ENCODE measurements at regions not wholly inside any gene's neighbourhood (a gene's known extent, or its start where the extent isn't known, plus 50 kb on each side); places are given as distances from the start of the nearest gene placed in this dataset.

- DNase-seq (ENCODE audit: extremely low read depth in 1 of 4, low spot score in 3 of 4): no peak
- WGBS (ENCODE audit: insufficient coverage, low coverage, missing lambda C conversion rate): 0% methylated on average over 1 of the region's 1 CpG
- no peaks in the 10 kb centered on the region for H3K4me1 ChIP-seq (replicated peaks in 1 of 2; ENCODE audit: control insufficient read depth in 2 of 2, insufficient read depth in 2 of 2, low read length in 2 of 2)
- CTCF ChIA-PET (ENCODE audit: low intra/inter-chr PET ratio): no interaction called here
- H3K27me3 ChIP-seq (ENCODE audit: control insufficient read depth in 2 of 2, insufficient read depth in 2 of 2, low read length in 2 of 2): no peaks in the 10 kb centered on the region
- POLR2A ChIA-PET: interaction anchor here (0.7 kb wide), 1 partner anchor 102 kb away, joined by 3 read pairs; no protein-coding TSS in a partner anchor
- no peak overlapping the region for H3K4me3 ChIP-seq
- H3K27ac ChIP-seq (ENCODE audit: extremely low read depth, low read depth, low read length): no peak overlapping the region
- FAIRE-seq: no peak
- no peaks in the 10 kb centered on the region for H3K9me1 ChIP-seq (ENCODE audit: control insufficient read depth, insufficient read depth, low read length)
- H3K79me2 ChIP-seq (ENCODE audit: control insufficient read depth, insufficient read depth, low read length): no peaks in the 10 kb centered on the region
- H3K36me3 ChIP-seq (ENCODE audit: control insufficient read depth, insufficient read depth, low read length): no peaks in the 10 kb centered on the region
- H4K20me1 ChIP-seq (replicated peaks; ENCODE audit: control insufficient read depth, insufficient read depth, low read length): no peaks in the 10 kb centered on the region
- intact Hi-C loops (cut with micrococcal nuclease): no loop called here
- no peak overlapping the region for H2AFZ ChIP-seq (ENCODE audit: low read depth, low read length)
- in situ Hi-C loops (cut with MboI): no loop called here
- ATAC-seq: no peak
- BruUV-seq (replicated peaks): no TSS peak
- TF ChIP-seq ZNF75A (CRISPR knock-in tag; IDR thresholded peaks at IDR 0.05): no peak
- no peak for TF ChIP-seq ZNF518B (CRISPR knock-in tag; IDR thresholded peaks at IDR 0.05)
- TF ChIP-seq YBX1 (IDR thresholded peaks at IDR 0.05): no peak
- TF ChIP-seq NFXL1 (CRISPR knock-in tag; IDR thresholded peaks at IDR 0.05): no peak
- no peak for TF ChIP-seq NEUROD1 (IDR thresholded peaks at IDR 0.05; ENCODE audit: borderline replicate concordance, low read depth, low read length, partially characterized antibody)
- TF ChIP-seq MCM2 (IDR thresholded peaks at IDR 0.05; ENCODE audit: low read depth): no peak
- TF ChIP-seq ZBED1 (IDR thresholded peaks at IDR 0.05): no peak
- no peak for TF ChIP-seq MTA3 (IDR thresholded peaks at IDR 0.05; ENCODE audit: borderline replicate concordance)
- no peak for TF ChIP-seq BRD4 (IDR thresholded peaks at IDR 0.05)
- TF ChIP-seq ZHX1 (conservative IDR thresholded peaks at IDR 0.05; ENCODE audit: low read length): no peak
- TF ChIP-seq MITF (IDR thresholded peaks at IDR 0.05): no peak
- TF ChIP-seq POLR2B (IDR thresholded peaks at IDR 0.05; ENCODE audit: low read depth, partially characterized antibody): no peak
- TF ChIP-seq HNRNPL (IDR thresholded peaks at IDR 0.05; ENCODE audit: low read depth, low read length): no peak
- no peak for TF ChIP-seq CREB3 (tag; conservative IDR thresholded peaks at IDR 0.05; ENCODE audit: low read depth)
- TF ChIP-seq CBFB (CRISPR knock-in tag; IDR thresholded peaks at IDR 0.05): no peak
- TF ChIP-seq MCM3 (IDR thresholded peaks at IDR 0.05): no peak
- no peak for TF ChIP-seq TEAD4 (IDR thresholded peaks at IDR 0.05; ENCODE audit: low read length)
- no peak for TF ChIP-seq TEAD4 (CRISPR knock-in tag; IDR thresholded peaks at IDR 0.05; ENCODE audit: borderline replicate concordance)
- no peak overlapping the region for H3K9ac ChIP-seq (ENCODE audit: insufficient read depth in 1 of 2, low read depth in 2 of 2, low read length in 2 of 2)
- no peak overlapping the region for H3K4me2 ChIP-seq (ENCODE audit: insufficient read depth, low read length)
- H3K9me3 ChIP-seq (replicated peaks; ENCODE audit: control insufficient read depth, insufficient read depth, low read depth, low read length): no peaks in the 10 kb centered on the region
Measured at GRCh38 chr1:170231662-170232061, 85.9 kb downstream of the NTMT2 start.
